ENCODE measurements at regions not wholly inside any gene's neighbourhood (a gene's known extent, or its start where the extent isn't known, plus 50 kb on each side); places are given as distances from the start of the nearest gene placed in this dataset.

DNA sequence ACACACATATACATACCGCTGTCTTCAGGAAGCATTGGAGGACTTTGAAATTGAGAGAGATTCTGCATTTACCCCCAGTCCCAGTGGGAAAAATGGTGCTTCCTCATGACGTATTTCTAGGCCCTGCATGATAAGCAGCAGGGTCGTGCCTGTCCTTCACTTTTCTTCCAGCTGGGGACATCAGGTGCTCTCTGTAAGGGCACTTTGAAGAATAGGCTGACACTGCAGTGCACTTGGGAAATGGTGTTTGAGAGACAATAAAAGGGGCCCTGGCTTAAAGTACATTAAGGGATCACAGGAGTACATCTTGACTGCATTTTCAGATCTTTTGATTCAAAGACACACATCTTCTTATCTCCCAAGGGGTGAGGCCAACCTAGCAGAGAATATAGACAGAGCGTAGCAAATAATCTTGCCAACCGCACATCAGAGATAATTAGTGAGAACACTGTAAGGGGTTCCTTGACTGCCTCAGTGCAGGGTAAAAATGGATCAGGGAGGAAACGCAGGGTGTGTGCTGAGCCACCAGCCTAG, 437.9 kb downstream of the CSNK1G3 start:
- Histone ChIP-seq H4K91ac (ENCODE audit: insufficient read length, low read depth, low read length) (no peak overlapping the region), H3K9me3 (ENCODE audit: control insufficient read depth, low read depth, low read length) (no peaks in the 10 kb centered on the region), H3K14ac (ENCODE audit: insufficient read depth, low read length) (no peak overlapping the region), H3K4ac (ENCODE audit: low read depth, low read length) (no peak overlapping the region), H3K79me2 (ENCODE audit: insufficient read depth, low read length) (no peaks in the 10 kb centered on the region), H3K4me1 (ENCODE audit: insufficient read depth, low read length) (no peaks in the 10 kb centered on the region), H4K20me1 (ENCODE audit: control insufficient read depth, insufficient read depth, insufficient read length) (no peaks in the 10 kb centered on the region), H3K23ac (ENCODE audit: insufficient read length, low read depth, low read length) (no peak overlapping the region), H3K27ac (ENCODE audit: insufficient read length, low read depth, low read length) (no peak overlapping the region), H3K27me3 (ENCODE audit: insufficient read depth, low read length) (no peaks in the 10 kb centered on the region), H4K5ac (ENCODE audit: insufficient read length, low read depth, low read length) (no peak overlapping the region), H3K79me1 (ENCODE audit: insufficient read depth, low read depth, low read length, poor library complexity, severe bottlenecking) (no peaks in the 10 kb centered on the region), H4K8ac (replicated peaks; ENCODE audit: insufficient read length, low read depth, low read length) (no peak overlapping the region), H2BK15ac (ENCODE audit: low read depth, low read length) (no peak overlapping the region), H2AK5ac (ENCODE audit: insufficient read length, low read length) (no peak overlapping the region), H2AFZ (ENCODE audit: low read length) (no peak overlapping the region), H3T11ph (ENCODE audit: low read length) (no peak overlapping the region), H2BK5ac (ENCODE audit: insufficient read length, low read length) (no peak overlapping the region), H2BK12ac (ENCODE audit: insufficient read length, low read depth, low read length) (no peak overlapping the region), H3K9ac (ENCODE audit: extremely low read depth, insufficient read length, low read length) (no peak overlapping the region), H3K18ac (ENCODE audit: insufficient read length, low read depth, low read length) (no peak overlapping the region), H2BK120ac (ENCODE audit: low read depth, low read length, poor library complexity, severe bottlenecking) (no peak overlapping the region), H3K4me2 (ENCODE audit: insufficient read depth, insufficient read length, low read length) (no peak overlapping the region), H3K23me2 (ENCODE audit: insufficient read length, low read depth, low read length, poor library complexity, severe bottlenecking) (no peaks in the 10 kb centered on the region), H2BK20ac (ENCODE audit: low read depth, low read length, poor library complexity, severe bottlenecking) (no peak overlapping the region), H3K56ac (ENCODE audit: insufficient read length, low read depth, low read length) (no peak overlapping the region)
- WGBS (ENCODE audit: extremely low coverage, insufficient read length, low lambda C conversion rate): no CpG with 5 or more reads among the region's 6 CpGs
- DNase-seq: no peak
- TF ChIP-seq, protein P1, sequence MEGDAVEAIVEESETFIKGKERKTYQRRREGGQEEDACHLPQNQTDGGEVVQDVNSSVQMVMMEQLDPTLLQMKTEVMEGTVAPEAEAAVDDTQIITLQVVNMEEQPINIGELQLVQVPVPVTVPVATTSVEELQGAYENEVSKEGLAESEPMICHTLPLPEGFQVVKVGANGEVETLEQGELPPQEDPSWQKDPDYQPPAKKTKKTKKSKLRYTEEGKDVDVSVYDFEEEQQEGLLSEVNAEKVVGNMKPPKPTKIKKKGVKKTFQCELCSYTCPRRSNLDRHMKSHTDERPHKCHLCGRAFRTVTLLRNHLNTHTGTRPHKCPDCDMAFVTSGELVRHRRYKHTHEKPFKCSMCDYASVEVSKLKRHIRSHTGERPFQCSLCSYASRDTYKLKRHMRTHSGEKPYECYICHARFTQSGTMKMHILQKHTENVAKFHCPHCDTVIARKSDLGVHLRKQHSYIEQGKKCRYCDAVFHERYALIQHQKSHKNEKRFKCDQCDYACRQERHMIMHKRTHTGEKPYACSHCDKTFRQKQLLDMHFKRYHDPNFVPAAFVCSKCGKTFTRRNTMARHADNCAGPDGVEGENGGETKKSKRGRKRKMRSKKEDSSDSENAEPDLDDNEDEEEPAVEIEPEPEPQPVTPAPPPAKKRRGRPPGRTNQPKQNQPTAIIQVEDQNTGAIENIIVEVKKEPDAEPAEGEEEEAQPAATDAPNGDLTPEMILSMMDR (conservative IDR thresholded peaks at IDR 0.05): peak; percentile 16; the same call in 1 of the 3 replicates
- Mint-ChIP-seq H3K4me1 (peaks cover 0 to 17% of the 10 kb centered on the region in 2 experiments; a peak in 3 of 4 replicates), H3K27me3 (ENCODE audit: low read depth) (no peaks in the 10 kb centered on the region; the same call in none of the 2 replicates), H3K27ac (no peak overlapping the region), H3K4me3 (no peak overlapping the region), H3K36me3 (ENCODE audit: insufficient read depth in 1 of 3, low read depth in 3 of 3) (peaks cover 17 to 40% (median 18%) of the 10 kb centered on the region in 3 experiments), H3K9me3 (peaks cover 13 to 15% of the 10 kb centered on the region in 2 experiments; a peak in 4 of 5 replicates)
